IMR-90 (cell line): ENCODE measurements at regions not wholly inside any gene's neighbourhood (a gene's known extent, or its start where the extent isn't known, plus 50 kb on each side); places are given as distances from the start of the nearest gene placed in this dataset.

Source experiments
- ATAC-seq: fragments of 200-7000 bp; cut with Tn5 transposase; 2 replicates; pipeline ENCODE4 v1.9.1; 2020; ENCODE audit warnings: low read depth, mild to moderate bottlenecking, moderate library complexity
- BruUV-seq: library from RNA; stranded (reverse); fragments of 400-500 nt; replicated peaks from 2 replicates; lab custom pipeline; 2021; lab: Mats Ljungman, UMichigan
- CTCF ChIA-PET: fragments of 300-600 bp; formaldehyde crosslinking; extraction: SDS; loops from one replicate; lab custom pipeline; 2021; ENCODE audit warnings: antibody characterized with exemption; lab: Yijun Ruan, JAX
- POLR2A ChIA-PET: fragments of 300-600 bp; sonication (Branson Sonifier 250); formaldehyde crosslinking; loops from one replicate; lab custom pipeline; 2022; ENCODE audit warnings: antibody characterized with exemption; ENCODE audit not compliant: unreplicated experiment; lab: Charles Lee
- DNase-seq: peaks from one replicate; pipeline ENCODE4 v3.0.0; 2013
- H2AFZ ChIP-seq: replicated peaks from 2 replicates; pipeline ENCODE3; 2013; ENCODE audit warnings: low read length, mild to moderate bottlenecking; ENCODE audit not compliant: poor library complexity
- H2AK5ac ChIP-seq: 2 replicates; pipeline ENCODE4 v1.6.1; 2013; ENCODE audit warnings: low read depth, low read length, inconsistent platforms
- H2AK9ac ChIP-seq: replicated peaks from 2 replicates; pipeline ENCODE3; 2013; ENCODE audit warnings: mild to moderate bottlenecking, low read depth, low read length, moderate library complexity; ENCODE audit not compliant: poor library complexity
- H2BK120ac ChIP-seq: 2 replicates; pipeline ENCODE4 v1.6.1; 2013; ENCODE audit warnings: low read depth, low read length, inconsistent platforms
- H2BK15ac ChIP-seq: 3 replicates; pipeline ENCODE4 v1.6.1; 2013; ENCODE audit warnings: low read depth, low read length, inconsistent platforms
- H2BK20ac ChIP-seq: 2 replicates; pipeline ENCODE4 v1.6.1; 2013; ENCODE audit warnings: low read depth, mild to moderate bottlenecking, inconsistent platforms, low read length, moderate library complexity
- H2BK5ac ChIP-seq: 2 replicates; pipeline ENCODE4 v1.6.1; 2013; ENCODE audit warnings: mild to moderate bottlenecking, low read depth, low read length, inconsistent platforms; ENCODE audit not compliant: poor library complexity, severe bottlenecking
- H3K14ac ChIP-seq: replicated peaks from 2 replicates; pipeline ENCODE4 v1.6.1; 2013; ENCODE audit warnings: low read depth, low read length, inconsistent platforms
- H3K18ac ChIP-seq: 2 replicates; pipeline ENCODE4 v1.6.1; 2013; ENCODE audit warnings: low read depth, low read length, control low read depth
- H3K23ac ChIP-seq: 2 replicates; pipeline ENCODE4 v1.6.1; 2013; ENCODE audit warnings: low read depth, low read length, inconsistent platforms
- H3K27ac ChIP-seq: 2 replicates; pipeline ENCODE4 v1.5.1; 2013; ENCODE audit warnings: mild to moderate bottlenecking, control low read depth, low read length; ENCODE audit not compliant: insufficient read depth
- H3K27me3 ChIP-seq: 2 replicates; pipeline ENCODE4 v1.6.1; 2013; ENCODE audit warnings: low read length; ENCODE audit not compliant: control insufficient read depth, insufficient read depth
- H3K36me3 ChIP-seq: 2 replicates; pipeline ENCODE4 v1.6.1; 2013; ENCODE audit warnings: low read length, mixed read lengths; ENCODE audit not compliant: control insufficient read depth, insufficient read depth
- H3K4ac ChIP-seq: 2 replicates; pipeline ENCODE4 v1.6.1; 2013; ENCODE audit warnings: low read depth, low read length, inconsistent platforms
- H3K4me1 ChIP-seq: 2 replicates; pipeline ENCODE4 v1.6.1; 2013; ENCODE audit warnings: low read length, mixed read lengths; ENCODE audit not compliant: control insufficient read depth, insufficient read depth
- H3K4me2 ChIP-seq: 2 replicates; pipeline ENCODE4 v1.6.1; 2013; ENCODE audit warnings: low read depth, mild to moderate bottlenecking, control low read depth, low read length, moderate library complexity
- H3K4me3 ChIP-seq: 2 replicates; pipeline ENCODE4 v1.5.1; 2013; ENCODE audit warnings: low read depth, mild to moderate bottlenecking, control low read depth, low read length, moderate library complexity; ENCODE audit not compliant: insufficient read depth
- H3K56ac ChIP-seq: 2 replicates; pipeline ENCODE4 v1.6.1; 2013; ENCODE audit warnings: low read length, inconsistent platforms; ENCODE audit not compliant: insufficient read depth; ENCODE audit errors: extremely low read depth
- H3K79me1 ChIP-seq, 2 experiments: 2 replicates each; pipeline ENCODE4 v1.6.1; 2013; ENCODE audit warnings: low read length in 2 of 2, inconsistent platforms in 1 of 2, low read depth in 1 of 2
- H3K9ac ChIP-seq: 2 replicates; pipeline ENCODE4 v1.6.1; 2013; ENCODE audit warnings: low read depth, low read length, control low read depth
- H3K9me1 ChIP-seq: 2 replicates; pipeline ENCODE4 v1.6.1; 2013; ENCODE audit warnings: low read length, inconsistent platforms; ENCODE audit not compliant: insufficient read depth
- H3K9me3 ChIP-seq: 2 replicates; pipeline ENCODE4 v1.6.1; 2013; ENCODE audit warnings: low read length; ENCODE audit not compliant: control insufficient read depth, insufficient read depth
- H4K20me1 ChIP-seq: 2 replicates; pipeline ENCODE4 v1.6.1; 2013; ENCODE audit warnings: low read length, inconsistent platforms; ENCODE audit not compliant: insufficient read depth
- H4K5ac ChIP-seq: 2 replicates; pipeline ENCODE4 v1.6.1; 2013; ENCODE audit warnings: mild to moderate bottlenecking, low read depth, low read length, control low read depth
- H4K8ac ChIP-seq, 2 experiments: 2 replicates each; pipeline ENCODE4 v1.6.1; 2013; ENCODE audit warnings: low read depth in 2 of 2, low read length in 2 of 2, control low read depth in 1 of 2, inconsistent platforms in 1 of 2
- H4K91ac ChIP-seq: 2 replicates; pipeline ENCODE4 v1.6.1; 2013; ENCODE audit warnings: low read depth, low read length, inconsistent platforms; ENCODE audit not compliant: insufficient read depth
- BHLHE40 ChIP-seq: fragments of 150-350 bp; IDR thresholded peaks from 2 replicates; pipeline ENCODE4 v1.6.1; 2016; ENCODE audit warnings: mild to moderate bottlenecking, low read depth, low read length
- RCOR1 ChIP-seq: IDR thresholded peaks from 2 replicates; pipeline ENCODE4 v1.6.1; 2012; ENCODE audit warnings: mild to moderate bottlenecking, low read length, improper control_type of control experiment; ENCODE audit not compliant: insufficient replicate concordance
- WGBS, 2 experiments: methylation state at CpG; one replicate each; pipeline versions ENCODE4 v1.1.5 to v1.1.7; 2013; ENCODE audit warnings: missing lambda C conversion rate in 2 of 2; ENCODE audit not compliant: insufficient read length in 1 of 2; ENCODE audit errors: extremely low coverage in 2 of 2; 5-methylcytosine and 5-hydroxymethylcytosine counted together
- dilution Hi-C: fragments of 300-500 bp; cut with HindIII; formaldehyde crosslinking; loops from one replicate; pipeline ENCODE4 v1.14.3; 2018; ENCODE audit warnings: low sequenced_read_pairs; ENCODE audit not compliant: unreplicated experiment
- in situ Hi-C: fragments of 300-500 bp; cut with MboI; formaldehyde crosslinking; loops from 3 replicates; pipeline ENCODE4 v1.14.3; 2019; ENCODE audit warnings: low sequenced_read_pairs, inconsistent platforms, mixed read lengths
- intact Hi-C: fragments of 100-400 bp; cut with micrococcal nuclease; formaldehyde crosslinking; loops from 2 replicates; pipeline ENCODE4 v1.10.0; 2022

- Histone ChIP-seq H3K27me3 (no peaks in the 10 kb centered on the region; the same call in 1 of the 2 replicates), H2BK5ac (no peak overlapping the region), H2BK120ac (no peak overlapping the region), H2AK9ac (no peak overlapping the region), H3K56ac (no peak overlapping the region), H4K5ac (no peak overlapping the region), H3K4me2 (no peak overlapping the region), H3K9me3 (no peaks in the 10 kb centered on the region), H4K20me1 (no peaks in the 10 kb centered on the region), H3K27ac (no peak overlapping the region), H4K8ac (no peak overlapping the region), H4K91ac (no peak overlapping the region), H2AK5ac (no peak overlapping the region), H3K4ac (no peak overlapping the region), H2BK15ac (no peak overlapping the region), H3K18ac (no peak overlapping the region), H3K79me1 (no peaks in the 10 kb centered on the region), H3K9me1 (no peaks in the 10 kb centered on the region), H3K4me3 (no peak overlapping the region), H3K23ac (no peak overlapping the region), H3K4me1 (0 out of 2 replicates have a peak, but pooled peaks cover 2% of the 10 kb centered on the region), H3K14ac (no peak overlapping the region), H2BK20ac (no peak overlapping the region), H3K36me3 (no peaks in the 10 kb centered on the region), H2AFZ (no peak overlapping the region), H3K9ac (no peak overlapping the region)
- in situ Hi-C loops (loop anchor here (10.0 kb wide), 2 partner anchors 750 to 1230 kb away; no protein-coding TSS in a partner anchor), intact Hi-C loops (no loop called here), dilution Hi-C loops (no loop called here)
- TF ChIP-seq RCOR1 (no peak), BHLHE40 (no peak)
- DNase-seq (no peak), ATAC-seq (no peak)
- BruUV-seq = no TSS peak
- POLR2A ChIA-PET = no interaction called here
- CTCF ChIA-PET = interaction anchor here (0.7 kb wide), 1 partner anchor 9 kb away, joined by 3 read pairs; no protein-coding TSS in a partner anchor
- WGBS, 2 experiments = 43% methylated on average over 1 of the region's 1 CpG; no CpG with 5 or more reads in 1 of the 2 experiments
Measured at GRCh38 chr7:22005151-22005550, 59.5 kb upstream of the CDCA7L start.
